ENCODE measurements at regions not wholly inside any gene's neighbourhood (a gene's known extent, or its start where the extent isn't known, plus 50 kb on each side); places are given as distances from the start of the nearest gene placed in this dataset.

- no peak overlapping the region for H3K27ac ChIP-seq
- no peak for TF ChIP-seq CTCF (IDR thresholded peaks at IDR 0.05)
- no peaks in the 10 kb centered on the region for H3K27me3 ChIP-seq (ENCODE audit: control insufficient read depth, insufficient read depth, low read length)
- H3K9ac ChIP-seq = no peak overlapping the region
- no peak overlapping the region for H3K4me2 ChIP-seq (ENCODE audit: low read length)
- H2AFZ ChIP-seq = no peak overlapping the region
- H3K4me3 ChIP-seq (ENCODE audit: low read depth, low read length) = no peak overlapping the region
- no peaks in the 10 kb centered on the region for H3K4me1 ChIP-seq
- no peaks in the 10 kb centered on the region for H3K79me2 ChIP-seq
- H3K9me3 ChIP-seq (ENCODE audit: control insufficient read depth, low read length) = no peaks in the 10 kb centered on the region
- H3K36me3 ChIP-seq (ENCODE audit: control insufficient read depth, insufficient read depth, low read length) = no peaks in the 10 kb centered on the region
Measured at GRCh38 chr7:108735814-108736213, 166.1 kb downstream of the DNAJB9 start.

GRCh38 chr7:108736221-108736891, 166.7 kb downstream of the DNAJB9 start:
- no peaks in the 10 kb centered on the region for H3K79me2 ChIP-seq

GRCh38 chr7:108770981-108771745, 201.5 kb downstream of the DNAJB9 start:
- Histone ChIP-seq H3K27ac (no peak overlapping the region), H3K27me3 (ENCODE audit: control insufficient read depth, insufficient read depth, low read length) (no peaks in the 10 kb centered on the region), H3K9me3 (ENCODE audit: control insufficient read depth, low read length) (no peaks in the 10 kb centered on the region), H3K36me3 (ENCODE audit: control insufficient read depth, insufficient read depth, low read length) (no peaks in the 10 kb centered on the region), H3K79me2 (no peaks in the 10 kb centered on the region), H3K4me2 (ENCODE audit: low read length) (no peak overlapping the region), H3K4me3 (ENCODE audit: low read depth, low read length) (no peak overlapping the region), H3K4me1 (no peaks in the 10 kb centered on the region), H3K9ac (no peak overlapping the region), H2AFZ (no peak overlapping the region)
- TF ChIP-seq CTCF (IDR thresholded peaks at IDR 0.05) = no peak

More at GRCh38 chr7:108736221-108736891, 166.7 kb downstream of the DNAJB9 start:
- Histone ChIP-seq H3K36me3 (ENCODE audit: control insufficient read depth, insufficient read depth, low read length) (no peaks in the 10 kb centered on the region), H3K4me2 (ENCODE audit: low read length) (no peak overlapping the region), H3K4me3 (ENCODE audit: low read depth, low read length) (no peak overlapping the region), H3K4me1 (no peaks in the 10 kb centered on the region), H3K9ac (no peak overlapping the region), H3K9me3 (ENCODE audit: control insufficient read depth, low read length) (no peaks in the 10 kb centered on the region), H3K27ac (no peak overlapping the region), H2AFZ (no peak overlapping the region), H3K27me3 (ENCODE audit: control insufficient read depth, insufficient read depth, low read length) (no peaks in the 10 kb centered on the region)
- TF ChIP-seq CTCF (IDR thresholded peaks at IDR 0.05) = no peak

- H3K27ac ChIP-seq = no peak overlapping the region
- H2AFZ ChIP-seq = no peak overlapping the region
- no peak for TF ChIP-seq CTCF (IDR thresholded peaks at IDR 0.05)
- H3K4me3 ChIP-seq (ENCODE audit: low read depth, low read length) = no peak overlapping the region
- no peak overlapping the region for H3K9ac ChIP-seq
- H3K27me3 ChIP-seq (ENCODE audit: control insufficient read depth, insufficient read depth, low read length) = no peaks in the 10 kb centered on the region
- H3K4me2 ChIP-seq (ENCODE audit: low read length) = no peak overlapping the region
- no peaks in the 10 kb centered on the region for H3K4me1 ChIP-seq
- no peaks in the 10 kb centered on the region for H3K79me2 ChIP-seq
- no peaks in the 10 kb centered on the region for H3K9me3 ChIP-seq (ENCODE audit: control insufficient read depth, low read length)
- H3K36me3 ChIP-seq (ENCODE audit: control insufficient read depth, insufficient read depth, low read length) = no peaks in the 10 kb centered on the region
Measured at GRCh38 chr7:108771853-108772252, 202.2 kb downstream of the DNAJB9 start.
